SK-N-SH treated with all-trans-retinoic acid at 6 μM for 48 hours (cell line): ENCODE measurements at regions not wholly inside any gene's neighbourhood (a gene's known extent, or its start where the extent isn't known, plus 50 kb on each side); places are given as distances from the start of the nearest gene placed in this dataset.

Source experiments
- ATAC-seq: fragments of 200-7000 bp; cut with Tn5 transposase; 3 replicates; pipeline ENCODE4 v1.9.1; 2020; ENCODE audit warnings: mild to moderate bottlenecking, moderate library complexity
- ARNTL ChIP-seq: fragments of 450-650 bp; formaldehyde crosslinking; IDR thresholded peaks from 2 replicates; pipeline ENCODE4 v1.5.0; 2020; ENCODE audit warnings: low read depth, mild to moderate bottlenecking, moderate library complexity, borderline replicate concordance
- BACH2 ChIP-seq: fragments of 250-450 bp; sonication (Bioruptor Pico); IDR thresholded peaks from 2 replicates; pipeline ENCODE4 v1.9.0; 2021; ENCODE audit warnings: mild to moderate bottlenecking, borderline replicate concordance
- CSDC2 ChIP-seq: fragments of 250-450 bp; sonication (Bioruptor Pico); IDR thresholded peaks from 2 replicates; pipeline ENCODE4 v1.5.0; 2020; ENCODE audit warnings: mild to moderate bottlenecking, moderate library complexity
- ESRRG ChIP-seq: fragments of 250-450 bp; sonication (Bioruptor Pico); IDR thresholded peaks from 2 replicates; pipeline ENCODE4 v1.6.1; 2021; ENCODE audit warnings: mild to moderate bottlenecking
- GLIS3 ChIP-seq: fragments of 250-450 bp; sonication (Bioruptor Pico); IDR thresholded peaks from 2 replicates; pipeline ENCODE4 v1.5.0; 2020; ENCODE audit warnings: mild to moderate bottlenecking, moderate library complexity
- OSR1 ChIP-seq: fragments of 250-450 bp; sonication (Bioruptor Pico); IDR thresholded peaks from 2 replicates; pipeline ENCODE4 v1.8.0; 2022; ENCODE audit warnings: moderate library complexity, mild to moderate bottlenecking, inconsistent platforms
- RARB ChIP-seq: fragments of 250-450 bp; sonication (Bioruptor Pico); IDR thresholded peaks from 2 replicates; pipeline ENCODE4 v1.8.0; 2021; ENCODE audit warnings: mild to moderate bottlenecking, moderate library complexity
- SNAI2 ChIP-seq: fragments of 250-450 bp; sonication (Bioruptor Pico); IDR thresholded peaks from 2 replicates; pipeline ENCODE4 v1.5.0; 2020; ENCODE audit warnings: mild to moderate bottlenecking, moderate library complexity
- TCF4 ChIP-seq: fragments of 250-450 bp; sonication (Bioruptor Pico); IDR thresholded peaks from 2 replicates; pipeline ENCODE4 v1.8.0; 2021; ENCODE audit warnings: mild to moderate bottlenecking, moderate library complexity, borderline replicate concordance
- TOX ChIP-seq: fragments of 250-450 bp; sonication (Bioruptor Pico); IDR thresholded peaks from 2 replicates; pipeline ENCODE4 v1.8.0; 2021; ENCODE audit warnings: mild to moderate bottlenecking, moderate library complexity, borderline replicate concordance
- ZC3H10 ChIP-seq: fragments of 250-450 bp; sonication (Bioruptor Pico); IDR thresholded peaks from 2 replicates; pipeline ENCODE4 v1.5.1; 2021; ENCODE audit warnings: mild to moderate bottlenecking, moderate library complexity
- ZFP3 ChIP-seq: fragments of 250-450 bp; sonication (Bioruptor Pico); IDR thresholded peaks from 2 replicates; pipeline ENCODE4 v1.5.0; 2020; ENCODE audit warnings: mild to moderate bottlenecking, moderate library complexity
- ZFP30 ChIP-seq: fragments of 450-650 bp; formaldehyde crosslinking; IDR thresholded peaks from 2 replicates; pipeline ENCODE4 v1.5.0; 2022; ENCODE audit warnings: mild to moderate bottlenecking, moderate library complexity
- ZNF565 ChIP-seq: fragments of 450-650 bp; formaldehyde crosslinking; conservative IDR thresholded peaks from 2 replicates; pipeline ENCODE4 v1.5.0; 2020; ENCODE audit warnings: low read depth, mild to moderate bottlenecking, moderate library complexity
- ZNF70 ChIP-seq: fragments of 450-650 bp; formaldehyde crosslinking; IDR thresholded peaks from 2 replicates; pipeline ENCODE4 v1.5.0; 2020; ENCODE audit warnings: mild to moderate bottlenecking, moderate library complexity
- ZNF8 ChIP-seq: fragments of 450-650 bp; formaldehyde crosslinking; IDR thresholded peaks from 2 replicates; pipeline ENCODE4 v1.5.0; 2020; ENCODE audit warnings: mild to moderate bottlenecking, moderate library complexity
- TF ChIP-seq, protein P1 (sequence below): fragments of 250-450 bp; sonication (Bioruptor Pico); IDR thresholded peaks from 2 replicates; pipeline ENCODE4 v1.8.0; 2020; ENCODE audit warnings: mild to moderate bottlenecking, moderate library complexity, borderline replicate concordance
- TF ChIP-seq, protein P2 (sequence below): fragments of 250-450 bp; sonication (Bioruptor Pico); IDR thresholded peaks from 2 replicates; pipeline ENCODE4 v1.5.0; 2020; ENCODE audit warnings: mild to moderate bottlenecking, moderate library complexity
- TF ChIP-seq, protein P3 (sequence below): fragments of 250-450 bp; sonication (Bioruptor Pico); IDR thresholded peaks from 2 replicates; pipeline ENCODE4 v1.5.1; 2021; ENCODE audit warnings: mild to moderate bottlenecking, moderate library complexity
- TF ChIP-seq, protein P4 (sequence below): fragments of 250-450 bp; sonication (Bioruptor Pico); IDR thresholded peaks from 2 replicates; pipeline ENCODE4 v1.8.0; 2021; ENCODE audit warnings: low read depth, mild to moderate bottlenecking, moderate library complexity, borderline replicate concordance

DNA sequence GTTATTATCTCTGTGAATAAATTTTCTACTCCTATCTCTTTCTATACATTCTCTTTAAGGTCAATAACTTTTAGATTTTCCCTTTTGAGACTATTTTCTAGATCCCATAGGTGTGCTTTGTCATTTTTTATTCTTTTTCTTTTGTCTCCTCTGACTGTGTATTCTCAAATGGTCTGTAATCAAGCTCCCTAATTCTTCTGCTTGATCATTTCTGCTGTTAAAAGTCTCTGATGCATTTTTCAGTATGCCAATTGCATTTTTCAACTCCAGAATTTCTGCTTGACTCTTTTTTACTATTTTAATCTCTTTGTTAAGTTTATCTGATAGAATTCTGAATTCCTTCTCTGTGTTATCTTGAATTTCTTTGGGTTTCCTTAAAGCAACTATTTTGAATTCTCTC, 78.2 kb downstream of the THNSL1 start:
- no peak for ATAC-seq
- TF ChIP-seq ESRRG (CRISPR knock-in tag), result no peak
- TF ChIP-seq, protein P1, sequence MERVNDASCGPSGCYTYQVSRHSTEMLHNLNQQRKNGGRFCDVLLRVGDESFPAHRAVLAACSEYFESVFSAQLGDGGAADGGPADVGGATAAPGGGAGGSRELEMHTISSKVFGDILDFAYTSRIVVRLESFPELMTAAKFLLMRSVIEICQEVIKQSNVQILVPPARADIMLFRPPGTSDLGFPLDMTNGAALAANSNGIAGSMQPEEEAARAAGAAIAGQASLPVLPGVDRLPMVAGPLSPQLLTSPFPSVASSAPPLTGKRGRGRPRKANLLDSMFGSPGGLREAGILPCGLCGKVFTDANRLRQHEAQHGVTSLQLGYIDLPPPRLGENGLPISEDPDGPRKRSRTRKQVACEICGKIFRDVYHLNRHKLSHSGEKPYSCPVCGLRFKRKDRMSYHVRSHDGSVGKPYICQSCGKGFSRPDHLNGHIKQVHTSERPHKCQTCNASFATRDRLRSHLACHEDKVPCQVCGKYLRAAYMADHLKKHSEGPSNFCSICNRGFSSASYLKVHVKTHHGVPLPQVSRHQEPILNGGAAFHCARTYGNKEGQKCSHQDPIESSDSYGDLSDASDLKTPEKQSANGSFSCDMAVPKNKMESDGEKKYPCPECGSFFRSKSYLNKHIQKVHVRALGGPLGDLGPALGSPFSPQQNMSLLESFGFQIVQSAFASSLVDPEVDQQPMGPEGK (CRISPR knock-in tag), result no peak
- TF ChIP-seq ZNF8 (CRISPR knock-in tag), result no peak
- no peak for TF ChIP-seq ZC3H10 (CRISPR knock-in tag)
- TF ChIP-seq, protein P2, sequence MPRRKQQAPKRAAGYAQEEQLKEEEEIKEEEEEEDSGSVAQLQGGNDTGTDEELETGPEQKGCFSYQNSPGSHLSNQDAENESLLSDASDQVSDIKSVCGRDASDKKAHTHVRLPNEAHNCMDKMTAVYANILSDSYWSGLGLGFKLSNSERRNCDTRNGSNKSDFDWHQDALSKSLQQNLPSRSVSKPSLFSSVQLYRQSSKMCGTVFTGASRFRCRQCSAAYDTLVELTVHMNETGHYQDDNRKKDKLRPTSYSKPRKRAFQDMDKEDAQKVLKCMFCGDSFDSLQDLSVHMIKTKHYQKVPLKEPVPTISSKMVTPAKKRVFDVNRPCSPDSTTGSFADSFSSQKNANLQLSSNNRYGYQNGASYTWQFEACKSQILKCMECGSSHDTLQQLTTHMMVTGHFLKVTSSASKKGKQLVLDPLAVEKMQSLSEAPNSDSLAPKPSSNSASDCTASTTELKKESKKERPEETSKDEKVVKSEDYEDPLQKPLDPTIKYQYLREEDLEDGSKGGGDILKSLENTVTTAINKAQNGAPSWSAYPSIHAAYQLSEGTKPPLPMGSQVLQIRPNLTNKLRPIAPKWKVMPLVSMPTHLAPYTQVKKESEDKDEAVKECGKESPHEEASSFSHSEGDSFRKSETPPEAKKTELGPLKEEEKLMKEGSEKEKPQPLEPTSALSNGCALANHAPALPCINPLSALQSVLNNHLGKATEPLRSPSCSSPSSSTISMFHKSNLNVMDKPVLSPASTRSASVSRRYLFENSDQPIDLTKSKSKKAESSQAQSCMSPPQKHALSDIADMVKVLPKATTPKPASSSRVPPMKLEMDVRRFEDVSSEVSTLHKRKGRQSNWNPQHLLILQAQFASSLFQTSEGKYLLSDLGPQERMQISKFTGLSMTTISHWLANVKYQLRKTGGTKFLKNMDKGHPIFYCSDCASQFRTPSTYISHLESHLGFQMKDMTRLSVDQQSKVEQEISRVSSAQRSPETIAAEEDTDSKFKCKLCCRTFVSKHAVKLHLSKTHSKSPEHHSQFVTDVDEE (CRISPR knock-in tag), result no peak
- TF ChIP-seq RARB (CRISPR knock-in tag), result no peak

DNA sequence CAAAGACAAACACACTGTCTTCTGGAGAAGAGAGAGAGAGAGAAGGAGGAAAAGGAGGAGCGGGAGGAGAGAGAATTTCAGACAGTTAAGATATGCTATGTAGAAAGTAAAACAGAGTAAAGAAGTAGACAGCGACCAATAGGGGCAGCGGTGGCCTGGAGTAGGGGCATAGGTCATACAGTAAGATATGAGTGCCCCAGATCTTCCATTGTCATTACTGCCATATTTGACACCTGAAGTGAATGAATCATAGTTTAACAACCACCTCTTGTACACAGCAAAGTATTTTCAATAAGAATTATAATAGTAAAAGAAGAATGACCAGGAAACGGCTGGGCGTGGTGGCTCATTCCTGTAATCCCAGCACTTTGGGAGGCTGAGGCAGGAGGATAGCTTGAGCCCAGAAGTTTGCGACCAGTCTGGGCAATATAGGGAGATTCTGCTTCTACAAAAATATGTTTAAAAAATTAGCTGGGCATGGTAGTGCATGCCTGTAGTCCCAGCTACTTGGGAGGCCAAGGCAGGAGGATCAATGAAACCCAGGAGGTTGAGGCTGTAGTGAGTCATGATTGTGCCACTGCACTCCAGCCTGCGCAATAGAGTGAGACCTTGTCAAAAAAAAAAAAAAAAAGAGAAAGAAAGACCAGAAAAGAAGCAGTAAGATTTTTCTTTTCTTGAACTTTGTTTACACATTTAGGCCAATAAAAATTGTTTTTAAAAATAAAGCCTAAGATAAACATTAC, 77.0 kb upstream of the GPR158 start:
- no peak for ATAC-seq
- TF ChIP-seq ZFP3 (CRISPR knock-in tag) (no peak), SNAI2 (no peak), OSR1 (CRISPR knock-in tag) (no peak)
- TF ChIP-seq, protein P3, sequence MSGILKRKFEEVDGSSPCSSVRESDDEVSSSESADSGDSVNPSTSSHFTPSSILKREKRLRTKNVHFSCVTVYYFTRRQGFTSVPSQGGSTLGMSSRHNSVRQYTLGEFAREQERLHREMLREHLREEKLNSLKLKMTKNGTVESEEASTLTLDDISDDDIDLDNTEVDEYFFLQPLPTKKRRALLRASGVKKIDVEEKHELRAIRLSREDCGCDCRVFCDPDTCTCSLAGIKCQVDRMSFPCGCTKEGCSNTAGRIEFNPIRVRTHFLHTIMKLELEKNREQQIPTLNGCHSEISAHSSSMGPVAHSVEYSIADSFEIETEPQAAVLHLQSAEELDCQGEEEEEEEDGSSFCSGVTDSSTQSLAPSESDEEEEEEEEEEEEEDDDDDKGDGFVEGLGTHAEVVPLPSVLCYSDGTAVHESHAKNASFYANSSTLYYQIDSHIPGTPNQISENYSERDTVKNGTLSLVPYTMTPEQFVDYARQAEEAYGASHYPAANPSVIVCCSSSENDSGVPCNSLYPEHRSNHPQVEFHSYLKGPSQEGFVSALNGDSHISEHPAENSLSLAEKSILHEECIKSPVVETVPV (CRISPR knock-in tag), result no peak
- TF ChIP-seq, protein P2 (CRISPR knock-in tag), result no peak
- TF ChIP-seq, all 23 proteins: peak for 0

DNA sequence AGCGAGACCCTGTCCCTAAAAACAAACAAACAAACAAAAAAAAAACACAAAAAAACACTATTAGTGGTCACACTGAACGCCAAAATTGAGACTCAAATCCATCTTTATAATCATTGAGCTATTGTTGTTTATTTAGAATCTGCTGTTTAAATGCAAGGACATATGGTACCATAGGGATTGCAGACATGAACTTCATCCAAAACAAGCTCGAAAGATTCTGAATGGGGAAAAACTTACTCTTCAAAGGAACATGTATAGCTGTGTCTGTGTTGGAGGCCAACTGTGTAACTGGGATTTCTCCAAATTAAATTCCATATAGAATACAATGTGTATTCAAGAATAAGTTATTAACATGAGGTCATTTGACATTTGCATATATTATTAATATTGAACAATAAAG, 74.7 kb upstream of the GPR158 start:
- TF ChIP-seq CSDC2 (CRISPR knock-in tag) (no peak), TCF4 (CRISPR knock-in tag) (no peak), GLIS3 (no peak), ZFP30 (CRISPR knock-in tag) (no peak), ZNF565 (CRISPR knock-in tag) (no peak), ZC3H10 (CRISPR knock-in tag) (no peak), TOX (no peak), BACH2 (CRISPR knock-in tag) (no peak), ESRRG (CRISPR knock-in tag) (no peak), OSR1 (CRISPR knock-in tag) (no peak), ZNF70 (no peak), ARNTL (CRISPR knock-in tag) (no peak), ZFP3 (CRISPR knock-in tag) (no peak), RARB (CRISPR knock-in tag) (no peak), ZNF8 (CRISPR knock-in tag) (no peak)
- TF ChIP-seq, protein P4, sequence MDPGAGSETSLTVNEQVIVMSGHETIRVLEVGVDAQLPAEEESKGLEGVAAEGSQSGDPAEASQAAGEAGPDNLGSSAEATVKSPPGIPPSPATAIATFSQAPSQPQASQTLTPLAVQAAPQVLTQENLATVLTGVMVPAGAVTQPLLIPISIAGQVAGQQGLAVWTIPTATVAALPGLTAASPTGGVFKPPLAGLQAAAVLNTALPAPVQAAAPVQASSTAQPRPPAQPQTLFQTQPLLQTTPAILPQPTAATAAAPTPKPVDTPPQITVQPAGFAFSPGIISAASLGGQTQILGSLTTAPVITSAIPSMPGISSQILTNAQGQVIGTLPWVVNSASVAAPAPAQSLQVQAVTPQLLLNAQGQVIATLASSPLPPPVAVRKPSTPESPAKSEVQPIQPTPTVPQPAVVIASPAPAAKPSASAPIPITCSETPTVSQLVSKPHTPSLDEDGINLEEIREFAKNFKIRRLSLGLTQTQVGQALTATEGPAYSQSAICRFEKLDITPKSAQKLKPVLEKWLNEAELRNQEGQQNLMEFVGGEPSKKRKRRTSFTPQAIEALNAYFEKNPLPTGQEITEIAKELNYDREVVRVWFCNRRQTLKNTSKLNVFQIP (CRISPR knock-in tag), result no peak
- TF ChIP-seq, protein P3 (CRISPR knock-in tag), result no peak
- TF ChIP-seq, all 23 proteins: peak for 0
- no peak for ATAC-seq
